H9 (cell line): ENCODE measurements at regions not wholly inside any gene's neighbourhood (a gene's known extent, or its start where the extent isn't known, plus 50 kb on each side); places are given as distances from the start of the nearest gene placed in this dataset.

Experiments used
- DNase-seq: peaks from one replicate; pipeline ENCODE4 v3.0.0-alpha.2; 2017
- H2AFZ ChIP-seq: one replicate; pipeline ENCODE4 v1.6.1; 2013; ENCODE audit warnings: mild to moderate bottlenecking, low read length, control low read depth, moderate library complexity
- H2AK5ac ChIP-seq: 2 replicates; pipeline ENCODE4 v1.6.1; 2013; ENCODE audit warnings: low read length, control low read depth, mixed read lengths; ENCODE audit not compliant: insufficient read length
- H2BK120ac ChIP-seq: one replicate; pipeline ENCODE4 v1.6.1; 2013; ENCODE audit warnings: low read depth, mild to moderate bottlenecking, low read length, control low read depth, inconsistent platforms; ENCODE audit not compliant: poor library complexity, severe bottlenecking
- H2BK12ac ChIP-seq: 2 replicates; pipeline ENCODE4 v1.6.1; 2013; ENCODE audit warnings: low read length, control low read depth, mixed read lengths, low read depth; ENCODE audit not compliant: insufficient read length
- H2BK15ac ChIP-seq: 2 replicates; pipeline ENCODE4 v1.6.1; 2013; ENCODE audit warnings: low read depth, low read length, control low read depth
- H2BK20ac ChIP-seq: one replicate; pipeline ENCODE4 v1.6.1; 2013; ENCODE audit warnings: low read depth, mild to moderate bottlenecking, low read length, control low read depth, inconsistent platforms; ENCODE audit not compliant: poor library complexity, severe bottlenecking
- H2BK5ac ChIP-seq: 2 replicates; pipeline ENCODE4 v1.6.1; 2013; ENCODE audit warnings: low read length, control low read depth, mixed read lengths; ENCODE audit not compliant: insufficient read length
- H3K14ac ChIP-seq: 2 replicates; pipeline ENCODE4 v1.6.1; 2013; ENCODE audit warnings: low read length, control low read depth; ENCODE audit not compliant: insufficient read depth
- H3K18ac ChIP-seq: 2 replicates; pipeline ENCODE4 v1.6.1; 2013; ENCODE audit warnings: low read depth, mild to moderate bottlenecking, mixed read lengths, low read length, control low read depth; ENCODE audit not compliant: insufficient read length
- H3K23ac ChIP-seq: 2 replicates; pipeline ENCODE4 v1.6.1; 2013; ENCODE audit warnings: low read length, control low read depth, mixed read lengths, low read depth; ENCODE audit not compliant: insufficient read length
- H3K23me2 ChIP-seq: 2 replicates; pipeline ENCODE4 v1.6.1; 2013; ENCODE audit warnings: low read depth, mild to moderate bottlenecking, mixed read lengths, low read length, control low read depth; ENCODE audit not compliant: insufficient read length, poor library complexity, severe bottlenecking
- H3K27ac ChIP-seq: 2 replicates; pipeline ENCODE4 v1.5.1; 2013; ENCODE audit warnings: low read length, control low read depth, mixed read lengths, low read depth; ENCODE audit not compliant: insufficient read length
- H3K27me3 ChIP-seq: 2 replicates; pipeline ENCODE4 v1.6.1; 2013; ENCODE audit warnings: low read length, control low read depth, inconsistent platforms; ENCODE audit not compliant: insufficient read depth
- H3K4ac ChIP-seq: 2 replicates; pipeline ENCODE4 v1.6.1; 2013; ENCODE audit warnings: low read depth, mild to moderate bottlenecking, control low read depth, inconsistent platforms, low read length, moderate library complexity
- H3K4me1 ChIP-seq: 2 replicates; pipeline ENCODE4 v1.6.1; 2013; ENCODE audit warnings: low read length, control low read depth, inconsistent platforms; ENCODE audit not compliant: insufficient read depth
- H3K4me2 ChIP-seq: 2 replicates; pipeline ENCODE4 v1.6.1; 2013; ENCODE audit warnings: low read length, control low read depth, mixed read lengths; ENCODE audit not compliant: insufficient read length, insufficient read depth
- H3K56ac ChIP-seq: 2 replicates; pipeline ENCODE4 v1.6.1; 2013; ENCODE audit warnings: low read depth, mild to moderate bottlenecking, mixed read lengths, low read length, control low read depth; ENCODE audit not compliant: insufficient read length
- H3K79me1 ChIP-seq: 2 replicates; pipeline ENCODE4 v1.6.1; 2013; ENCODE audit warnings: low read depth, mild to moderate bottlenecking, moderate library complexity, low read length, control low read depth, inconsistent platforms; ENCODE audit not compliant: insufficient read depth, poor library complexity, severe bottlenecking
- H3K79me2 ChIP-seq: 2 replicates; pipeline ENCODE4 v1.6.1; 2013; ENCODE audit warnings: low read length, control low read depth, inconsistent platforms; ENCODE audit not compliant: insufficient read depth
- H3K9ac ChIP-seq: 2 replicates; pipeline ENCODE4 v1.6.1; 2013; ENCODE audit warnings: low read length, control low read depth, mixed read lengths; ENCODE audit not compliant: insufficient read length; ENCODE audit errors: extremely low read depth
- H3K9me3 ChIP-seq: one replicate; pipeline ENCODE4 v1.6.1; 2013; ENCODE audit warnings: low read depth, low read length, inconsistent platforms; ENCODE audit not compliant: control insufficient read depth
- H3T11ph ChIP-seq: one replicate; pipeline ENCODE4 v1.6.1; 2013; ENCODE audit warnings: mild to moderate bottlenecking, low read length, control low read depth, inconsistent platforms
- H4K20me1 ChIP-seq: one replicate; pipeline ENCODE4 v1.6.1; 2013; ENCODE audit not compliant: control insufficient read depth, insufficient read length, insufficient read depth
- H4K5ac ChIP-seq: 2 replicates; pipeline ENCODE4 v1.6.1; 2013; ENCODE audit warnings: low read depth, mild to moderate bottlenecking, mixed read lengths, low read length, control low read depth; ENCODE audit not compliant: insufficient read length
- H4K8ac ChIP-seq: replicated peaks from 2 replicates; pipeline ENCODE4 v1.6.1; 2013; ENCODE audit warnings: low read length, control low read depth, mixed read lengths, low read depth; ENCODE audit not compliant: insufficient read length
- H4K91ac ChIP-seq: 2 replicates; pipeline ENCODE4 v1.6.1; 2013; ENCODE audit warnings: low read depth, mild to moderate bottlenecking, moderate library complexity, mixed read lengths, low read length, control low read depth; ENCODE audit not compliant: insufficient read length
- H3K27ac Mint-ChIP-seq, 3 experiments: 2 replicates in 2 of 3; 3 replicates in 1 of 3; pipeline ENCODE4 v1.8.0; 2020 to 2021; ENCODE audit warnings: mixed read lengths in 3 of 3, mild to moderate bottlenecking in 1 of 3, moderate library complexity in 1 of 3
- H3K27me3 Mint-ChIP-seq: 2 replicates; pipeline ENCODE4 v1.8.0; 2021; ENCODE audit warnings: low read depth, mild to moderate bottlenecking, moderate library complexity, mixed read lengths
- H3K36me3 Mint-ChIP-seq, 3 experiments: 2 replicates in 2 of 3; 3 replicates in 1 of 3; pipeline ENCODE4 v1.8.0; 2020 to 2021; ENCODE audit warnings: low read depth in 3 of 3, mixed read lengths in 3 of 3; ENCODE audit not compliant: insufficient read depth in 1 of 3
- H3K4me1 Mint-ChIP-seq, 2 experiments: 2 replicates each; pipeline ENCODE4 v1.8.0; 2020; ENCODE audit warnings: mixed read lengths in 2 of 2
- H3K4me3 Mint-ChIP-seq, 2 experiments: 2 replicates in 1 of 2; 3 replicates in 1 of 2; pipeline ENCODE4 v1.8.0; 2020 to 2021; ENCODE audit warnings: mild to moderate bottlenecking in 2 of 2, mixed read lengths in 2 of 2, moderate library complexity in 1 of 2
- H3K9me3 Mint-ChIP-seq, 2 experiments: 2 replicates in 1 of 2; 3 replicates in 1 of 2; pipeline ENCODE4 v1.8.0; 2020; ENCODE audit warnings: mild to moderate bottlenecking in 2 of 2, mixed read lengths in 2 of 2, moderate library complexity in 1 of 2
- CTCF ChIP-seq: fragments of 200-600 bp; sonication (generic); conservative IDR thresholded peaks from 3 replicates; pipeline ENCODE4 v1.8.0; 2021; ENCODE audit warnings: antibody characterized with exemption, mild to moderate bottlenecking

- H3T11ph ChIP-seq = no peak overlapping the region
- no peaks in the 10 kb centered on the region for H3K9me3 ChIP-seq
- Mint-ChIP-seq H3K27ac (no peak overlapping the region), H3K36me3 (peaks cover 3 to 15% (median 10%) of the 10 kb centered on the region in 3 experiments; a peak in 6 of 7 replicates), H3K27me3 (no peaks in the 10 kb centered on the region), H3K4me1 (peaks cover 8 to 9% of the 10 kb centered on the region in 2 experiments), H3K4me3 (no peak overlapping the region), H3K9me3 (no peaks in the 10 kb centered on the region)
- H3K9ac ChIP-seq = no peak overlapping the region
- H2BK120ac ChIP-seq = no peak overlapping the region
- H3K14ac ChIP-seq = no peak overlapping the region
- H3K56ac ChIP-seq = no peak overlapping the region
- no peak overlapping the region for H3K18ac ChIP-seq
- no peaks in the 10 kb centered on the region for H3K23me2 ChIP-seq
- TF ChIP-seq CTCF = no peak
- H4K8ac ChIP-seq = no peak overlapping the region
- H3K27ac ChIP-seq = no peak overlapping the region
- no peak overlapping the region for H3K4ac ChIP-seq
- H3K79me2 ChIP-seq = no peaks in the 10 kb centered on the region; the same call in 1 of the 2 replicates
- no peak overlapping the region for H2BK20ac ChIP-seq
- H2BK15ac ChIP-seq = no peak overlapping the region
- H4K20me1 ChIP-seq = no peaks in the 10 kb centered on the region
- H4K91ac ChIP-seq = no peak overlapping the region
- H3K79me1 ChIP-seq = no peaks in the 10 kb centered on the region
- no peak overlapping the region for H2AFZ ChIP-seq
- H3K27me3 ChIP-seq = no peaks in the 10 kb centered on the region
- DNase-seq = no peak
- H3K4me1 ChIP-seq = no peaks in the 10 kb centered on the region
- no peak overlapping the region for H2BK5ac ChIP-seq
- no peak overlapping the region for H2AK5ac ChIP-seq
- H2BK12ac ChIP-seq = no peak overlapping the region
- no peak overlapping the region for H3K4me2 ChIP-seq
- no peak overlapping the region for H3K23ac ChIP-seq
- no peak overlapping the region for H4K5ac ChIP-seq
These were observed 108.6 kb upstream of the TIAM2 start for GRCh38 chr6:154886471-154886870.
